ENCODE measurements at regions not wholly inside any gene's neighbourhood (a gene's known extent, or its start where the extent isn't known, plus 50 kb on each side); places are given as distances from the start of the nearest gene placed in this dataset.

DNA sequence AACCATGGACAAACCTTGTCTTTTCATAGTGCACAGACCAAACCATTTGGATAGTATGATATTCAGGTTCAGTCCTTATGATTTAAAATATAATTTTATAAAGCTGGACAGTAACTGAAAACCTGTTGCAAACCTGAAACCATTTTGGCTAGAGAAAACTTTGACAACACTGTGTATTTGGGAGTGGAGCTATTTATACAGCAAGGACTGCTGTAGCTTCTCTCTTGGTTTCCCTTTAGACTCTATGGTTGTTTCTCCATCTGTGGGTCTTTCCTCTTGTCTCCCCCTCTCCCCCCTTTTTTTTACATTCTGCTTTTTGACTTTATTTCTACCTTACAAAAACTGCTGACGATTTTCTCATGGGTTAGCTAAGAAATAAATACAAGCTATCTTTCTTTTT, 581.7 kb downstream of the SLC4A3 start:
- DNase-seq (ENCODE audit: low spot score) (no peak), ATAC-seq (no peak)
- intact Hi-C loops (cut with DNase I), result no loop called here

DNA sequence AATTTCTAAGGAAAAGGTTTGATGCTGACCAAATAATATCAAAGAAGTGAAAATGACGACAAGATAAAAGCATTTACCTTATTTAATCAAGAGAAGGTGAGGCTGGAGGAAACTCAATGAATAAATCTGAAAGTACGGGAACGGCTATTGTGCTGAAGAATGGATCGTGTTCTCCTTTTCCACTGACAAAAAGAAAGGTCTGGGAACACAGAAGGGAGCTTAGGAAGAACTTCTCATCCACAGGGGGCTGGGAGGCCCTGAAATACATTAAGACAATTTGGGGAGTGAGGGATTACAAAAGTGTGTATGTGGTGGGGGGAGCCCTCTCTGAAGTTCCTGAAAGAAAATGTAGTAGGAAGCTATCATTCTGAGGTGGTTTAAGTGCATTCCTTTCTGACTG, 582.3 kb downstream of the SLC4A3 start:
- ATAC-seq (no peak), DNase-seq (ENCODE audit: low spot score) (no peak)
- intact Hi-C loops (cut with DNase I), result no loop called here

DNA sequence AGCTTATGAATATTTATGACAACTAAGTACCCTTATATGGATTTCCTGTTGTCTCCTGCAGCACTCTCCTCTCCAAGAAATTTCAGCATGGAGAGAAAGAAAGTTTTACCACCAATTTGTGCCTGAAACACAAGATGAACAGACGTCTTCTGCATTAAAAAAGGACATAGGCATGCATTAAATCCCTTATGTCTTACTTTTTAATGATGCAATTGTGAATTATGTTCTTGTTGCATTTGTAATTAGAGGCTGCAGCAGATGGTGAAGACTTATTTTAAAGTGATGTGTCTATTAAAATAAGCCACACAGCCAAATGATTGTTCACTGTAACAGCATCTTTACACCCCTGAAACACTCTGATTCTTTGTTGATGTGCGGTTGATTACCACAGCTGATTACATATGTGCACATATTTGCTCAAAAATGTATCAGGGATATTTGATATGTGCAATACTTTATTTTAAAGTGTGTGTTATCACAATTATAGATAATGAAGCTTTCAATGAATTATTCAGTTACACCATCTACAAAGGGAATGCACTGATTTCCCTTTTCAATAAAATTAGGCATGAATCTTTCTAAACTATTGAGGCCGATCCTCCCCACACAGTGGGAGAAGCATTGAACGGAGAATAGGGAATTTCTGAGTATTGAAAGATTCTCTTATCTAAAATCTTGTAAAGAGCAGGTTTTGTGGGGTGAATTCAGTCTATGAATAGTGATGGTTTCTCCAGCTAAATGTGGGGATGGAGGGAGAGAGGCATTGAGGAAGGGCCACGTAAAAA, 585.1 kb downstream of the SLC4A3 start:
- intact Hi-C loops (cut with DNase I), result no loop called here
- ATAC-seq, result no peak
- no peak for DNase-seq (ENCODE audit: low spot score)

DNA sequence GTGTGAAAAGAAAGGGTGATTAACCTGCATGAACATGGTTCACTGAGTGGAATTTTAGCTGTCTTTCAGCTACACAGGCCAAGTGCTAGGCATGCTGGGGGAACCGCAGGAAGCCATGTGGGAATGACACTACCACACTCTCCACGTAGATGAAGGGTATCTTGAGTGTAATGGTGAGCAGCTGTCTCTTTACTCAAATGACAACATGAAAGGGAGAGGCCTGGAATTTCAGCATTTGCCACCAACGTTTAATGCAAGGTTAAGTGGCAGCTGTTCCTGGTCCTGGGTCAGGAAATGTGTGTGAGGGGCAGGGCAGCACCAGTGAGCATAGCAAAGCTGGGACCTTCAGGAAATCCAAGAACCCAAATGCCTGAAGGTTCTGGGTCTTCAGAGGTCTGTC, 588.4 kb downstream of the SLC4A3 start:
- no peak for DNase-seq (ENCODE audit: low spot score)
- intact Hi-C loops (cut with DNase I), result no loop called here
- no peak for ATAC-seq

DNA sequence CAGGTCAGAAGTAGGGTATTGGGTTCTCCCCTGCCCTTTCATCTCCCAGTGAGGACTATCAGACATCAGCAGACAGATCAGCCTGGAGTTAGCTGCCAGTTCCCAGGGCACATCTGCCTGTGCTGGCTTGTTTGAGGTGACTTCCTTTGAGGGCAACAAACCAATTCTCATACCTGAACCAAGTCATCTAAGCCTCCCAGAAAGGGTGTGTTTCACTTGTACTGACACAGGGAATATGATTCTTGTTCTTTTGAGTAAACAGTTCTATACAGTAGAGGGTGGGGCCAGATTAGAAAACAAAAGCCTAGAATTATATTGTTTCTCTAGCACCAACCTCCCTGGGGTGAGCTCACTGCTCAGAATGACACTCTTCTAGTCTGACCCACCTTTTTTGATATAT, 591.9 kb downstream of the SLC4A3 start:
- intact Hi-C loops (cut with DNase I), result no loop called here

DNA sequence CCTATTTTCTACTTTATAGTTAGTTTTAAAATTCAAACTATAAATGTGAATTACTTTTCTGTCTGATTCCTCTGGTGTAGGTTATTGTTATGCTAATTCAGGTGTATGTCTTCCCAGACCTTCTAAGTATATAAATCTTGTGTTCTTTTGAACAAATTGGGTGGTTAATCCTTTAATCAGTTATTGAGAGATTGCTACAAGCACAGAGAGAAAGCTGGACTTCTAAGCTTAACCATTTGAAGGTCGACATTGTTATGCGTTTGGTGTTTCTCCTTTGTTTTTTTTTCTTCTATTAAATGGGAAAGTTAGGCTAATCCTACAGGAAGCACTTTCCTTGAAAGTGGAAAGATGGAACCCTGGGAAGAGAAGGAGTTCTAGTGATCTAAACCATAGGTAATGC, 592.6 kb downstream of the SLC4A3 start:
- intact Hi-C loops (cut with DNase I), result no loop called here
- DNase-seq (ENCODE audit: low spot score) (no peak), ATAC-seq (no peak)

More for the DNA sequence above, 591.9 kb downstream of the SLC4A3 start:
- no peak for DNase-seq (ENCODE audit: low spot score)
- no peak for ATAC-seq

DNA sequence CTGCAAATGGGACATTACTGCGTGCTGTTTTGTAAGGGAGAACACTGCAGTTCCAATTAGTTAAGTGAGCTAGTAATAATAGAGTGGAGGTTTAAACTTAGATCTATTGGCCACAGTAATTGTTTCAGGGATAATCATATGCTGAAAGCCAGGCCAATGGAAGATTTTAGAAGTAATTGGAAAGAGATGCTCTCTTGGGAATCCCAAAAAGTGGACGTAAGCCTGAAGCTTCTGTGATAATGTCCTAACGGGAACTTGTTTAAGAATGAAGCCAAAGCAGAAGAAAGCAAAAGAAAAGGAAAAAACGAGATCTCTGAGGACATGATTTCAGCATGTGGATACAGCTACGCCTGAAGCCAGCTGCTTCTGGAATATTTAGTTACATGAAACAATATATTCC, 594.6 kb downstream of the SLC4A3 start:
- intact Hi-C loops (cut with DNase I), result no loop called here
- DNase-seq (ENCODE audit: low spot score) (no peak), ATAC-seq (peak; percentile 62)

DNA sequence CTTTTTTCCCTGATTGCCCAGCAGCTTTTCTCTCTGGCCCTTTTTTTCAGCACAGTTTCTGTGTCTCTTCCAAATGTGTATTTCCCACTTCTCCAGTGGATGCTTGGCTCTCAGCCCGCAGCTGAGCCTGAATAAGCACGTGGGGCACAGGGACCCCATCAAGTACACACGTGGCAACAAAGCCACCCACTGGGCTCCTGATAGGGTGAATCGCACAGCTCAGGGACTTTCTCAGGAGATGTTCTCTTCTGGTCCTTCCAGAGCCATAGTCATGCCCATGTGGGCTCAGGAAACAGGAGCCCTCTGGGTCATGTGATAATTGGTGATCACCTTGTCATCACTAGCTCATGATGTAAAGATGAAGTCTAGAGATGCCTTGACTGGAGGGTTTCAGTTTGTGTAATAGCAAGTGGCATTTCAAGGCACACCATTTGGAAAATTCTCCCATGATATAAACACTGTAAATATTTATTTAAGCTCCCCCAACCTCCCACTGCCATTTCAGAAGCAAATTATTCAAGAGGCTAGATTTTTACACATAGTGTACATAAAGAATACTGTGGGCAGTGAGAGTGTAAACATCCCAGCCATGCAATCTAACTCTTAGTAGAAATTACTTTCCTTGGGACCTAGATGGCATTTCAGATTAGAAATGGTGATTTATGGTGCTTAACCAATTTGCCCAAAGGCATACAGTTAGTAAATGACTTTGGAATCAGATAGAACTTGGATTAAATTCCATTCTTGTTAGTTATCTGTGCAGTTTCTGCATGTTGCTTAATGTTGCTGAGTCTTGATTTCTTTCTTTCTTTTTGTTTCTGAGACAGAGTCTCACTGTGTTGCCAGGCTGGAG, 597.5 kb downstream of the SLC4A3 start:
- intact Hi-C loops (cut with DNase I), result no loop called here
- no peak for DNase-seq (ENCODE audit: low spot score)
- ATAC-seq, result no peak

DNA sequence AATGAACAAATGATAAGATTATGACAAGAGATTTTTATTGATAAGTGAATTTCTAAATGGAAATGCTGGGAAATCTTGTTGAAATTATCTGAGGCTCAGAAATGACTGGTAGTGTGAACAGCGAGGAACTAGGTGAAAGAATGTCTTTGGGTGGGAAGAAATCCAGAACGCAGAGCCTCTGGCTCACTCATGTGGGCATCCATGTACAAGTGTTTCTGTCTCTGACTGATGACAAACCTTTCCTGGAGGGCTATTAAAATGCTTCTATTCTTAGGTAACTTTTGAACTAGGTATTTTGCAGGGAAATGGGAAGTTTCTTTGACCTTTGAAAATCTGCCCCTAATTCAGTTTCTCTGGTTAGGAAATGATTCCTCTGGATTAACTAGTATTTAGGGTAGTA, 598.6 kb downstream of the SLC4A3 start:
- no peak for ATAC-seq
- intact Hi-C loops (cut with DNase I), result no loop called here
- DNase-seq (ENCODE audit: low spot score), result no peak

DNA sequence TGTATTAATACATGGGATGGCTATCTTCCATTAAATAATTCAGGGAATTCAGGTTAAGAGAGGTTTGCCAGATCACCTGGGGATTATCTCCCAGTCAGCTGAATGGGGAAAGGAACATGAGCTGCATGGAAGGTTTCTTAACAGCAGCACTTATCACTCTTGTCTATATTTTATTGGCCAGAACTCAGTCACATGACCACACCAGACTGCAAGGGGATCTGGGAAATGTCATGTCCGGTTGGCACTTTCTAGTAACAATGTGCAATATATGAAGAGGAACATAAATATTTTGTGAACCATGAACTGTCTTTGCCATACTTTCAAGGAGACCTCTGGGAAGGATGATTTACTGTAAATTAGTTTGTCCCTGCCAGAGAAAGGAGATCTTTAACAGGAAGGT, 599.1 kb downstream of the SLC4A3 start:
- intact Hi-C loops (cut with DNase I), result no loop called here
- no peak for ATAC-seq
- DNase-seq (ENCODE audit: low spot score), result no peak

DNA sequence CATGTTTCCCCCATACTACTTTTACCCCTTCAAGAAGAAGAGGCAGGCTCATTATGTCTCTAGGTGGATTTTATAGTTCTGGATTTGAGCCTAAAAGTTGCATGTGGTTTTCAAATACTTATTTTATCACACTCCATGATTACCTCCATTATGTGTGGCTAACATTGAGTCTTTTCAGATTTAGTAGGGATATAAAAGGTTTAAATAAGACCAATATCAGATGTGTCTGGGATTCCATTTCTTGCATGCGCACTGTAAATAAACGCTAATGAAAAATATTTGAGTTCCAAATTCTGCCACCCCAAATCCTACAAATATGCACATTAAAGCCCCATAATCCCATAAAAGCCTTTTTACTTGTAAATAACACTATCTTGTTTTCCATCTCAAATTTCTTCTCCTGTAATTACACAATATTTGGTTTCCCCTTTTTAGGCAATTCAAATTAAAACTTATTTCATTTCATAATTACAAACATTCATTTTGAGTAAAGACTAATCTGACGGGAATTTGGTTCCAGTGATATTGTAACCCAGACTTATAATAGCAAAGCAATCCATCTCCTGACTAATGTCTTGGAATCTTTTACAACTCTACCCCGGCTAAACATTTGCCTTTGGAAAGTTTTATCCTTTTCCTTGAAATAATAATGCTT, 600.0 kb downstream of the SLC4A3 start:
- ATAC-seq, result peak; percentile 58
- no peak for DNase-seq (ENCODE audit: low spot score)
- intact Hi-C loops (cut with DNase I), result no loop called here

DNA sequence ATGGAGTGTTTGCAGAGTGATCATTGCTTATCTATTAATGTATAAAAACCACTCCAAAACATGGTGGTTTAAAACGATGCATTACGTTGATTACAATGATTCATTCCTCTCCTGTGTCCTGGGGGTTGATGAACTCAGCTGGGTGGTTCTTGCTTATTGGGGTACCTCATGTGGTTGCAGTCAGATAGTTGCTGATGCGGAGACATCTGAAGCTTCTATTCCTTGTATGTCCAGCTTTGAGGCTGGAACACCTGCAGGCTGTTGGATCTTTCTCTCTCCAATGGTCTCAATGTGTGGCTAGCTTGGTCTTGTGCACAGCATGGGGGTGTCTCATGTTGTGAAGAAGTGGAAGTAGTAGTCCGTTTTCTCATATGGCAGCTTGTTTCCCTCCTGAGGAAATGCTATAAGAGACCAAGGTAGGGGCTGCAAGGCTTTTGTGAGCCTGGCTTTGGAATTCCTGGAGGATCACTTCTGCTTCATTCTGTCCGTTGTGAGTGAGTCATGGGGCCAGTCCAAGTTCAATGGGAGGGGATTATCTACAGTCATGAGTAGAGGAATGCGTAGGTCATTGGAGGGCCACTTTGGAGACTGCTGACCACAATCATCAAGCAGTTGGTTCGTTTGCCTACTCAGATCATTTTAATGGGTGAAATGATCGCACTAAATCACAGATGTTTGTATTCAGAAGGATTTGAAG, 601.0 kb downstream of the SLC4A3 start:
- ATAC-seq (peak; percentile 85), DNase-seq (ENCODE audit: low spot score) (no peak)
- intact Hi-C loops (cut with DNase I), result no loop called here

DNA sequence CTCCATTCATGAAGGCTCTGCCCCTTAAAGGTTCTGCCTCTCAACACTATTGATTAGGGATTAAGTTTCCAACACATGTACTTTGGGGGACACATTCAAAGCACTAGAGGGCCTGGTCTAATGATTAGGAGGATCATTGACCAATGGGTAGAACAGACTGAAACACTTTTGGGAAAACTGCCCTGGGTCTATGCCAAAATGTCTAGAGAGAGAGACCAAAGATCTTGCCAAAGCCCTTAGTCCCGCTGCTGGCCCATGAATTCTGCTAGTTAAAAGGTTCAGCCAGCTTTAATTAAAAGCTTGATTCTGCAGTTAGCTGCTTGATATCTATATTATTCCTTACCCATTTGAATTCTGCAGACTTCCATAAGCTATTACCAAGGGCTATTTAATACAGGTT, 613.2 kb downstream of the SLC4A3 start:
- ATAC-seq (no peak), DNase-seq (ENCODE audit: low spot score) (no peak)
- intact Hi-C loops (cut with DNase I), result no loop called here

DNA sequence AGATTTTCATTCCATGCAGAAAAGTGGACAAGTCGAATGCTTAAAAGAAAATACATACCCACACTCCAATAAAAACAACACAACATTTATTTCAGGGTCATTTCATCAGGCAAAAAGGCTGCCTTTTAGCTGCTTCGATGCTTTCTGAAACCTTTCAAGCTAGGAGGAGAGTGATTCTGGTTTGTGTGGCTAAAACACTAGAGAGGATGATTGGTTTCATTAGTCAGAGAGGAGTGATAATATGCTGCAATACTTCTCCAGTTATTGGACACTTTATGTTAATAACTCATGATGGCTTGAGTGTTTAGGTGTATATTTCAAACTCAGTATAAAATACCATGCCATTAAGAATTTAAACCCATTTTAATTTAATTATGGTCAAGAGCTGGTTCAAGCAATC, 614.0 kb downstream of the SLC4A3 start:
- ATAC-seq (no peak), DNase-seq (ENCODE audit: low spot score) (no peak)
- intact Hi-C loops (cut with DNase I), result no loop called here

DNA sequence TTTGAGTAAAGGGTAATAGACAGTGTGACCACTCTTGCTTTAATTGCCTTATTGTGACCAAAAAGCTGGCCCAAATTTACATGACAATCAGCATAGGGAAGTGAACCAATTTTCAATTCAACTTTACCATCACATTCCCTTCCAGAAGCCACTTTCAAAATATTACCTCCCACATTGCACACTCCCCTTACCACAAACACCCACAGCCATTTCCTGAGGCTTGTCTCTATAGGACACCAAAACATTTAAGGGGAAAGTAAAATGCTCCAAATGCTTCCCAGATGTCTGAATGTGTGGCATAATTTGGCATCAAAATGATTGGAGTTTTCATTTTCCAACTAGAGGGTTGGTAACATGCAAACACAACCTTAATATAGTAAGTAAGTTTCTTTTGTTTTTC, 616.1 kb downstream of the SLC4A3 start:
- ATAC-seq, result no peak
- intact Hi-C loops (cut with DNase I), result no loop called here

DNA sequence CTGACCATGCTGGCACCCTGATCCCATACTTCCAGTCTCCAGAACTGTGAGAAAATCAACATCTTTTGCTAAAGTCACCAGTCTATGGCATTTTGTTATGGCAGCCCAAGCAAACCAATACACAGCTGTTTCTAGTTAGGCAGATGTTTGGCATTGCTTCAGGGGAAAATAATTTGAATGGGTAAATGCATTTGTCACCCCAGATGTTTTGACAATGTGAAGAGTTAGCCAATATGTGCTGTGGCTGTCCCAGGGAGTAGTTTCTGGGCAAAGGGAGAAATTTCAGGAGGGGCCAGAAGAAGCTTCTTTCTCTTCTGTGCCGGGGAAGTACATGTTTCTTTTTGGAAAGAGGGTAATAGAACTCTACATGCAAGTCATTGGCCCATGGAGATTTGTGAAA, 619.0 kb downstream of the SLC4A3 start:
- ATAC-seq (no peak), DNase-seq (ENCODE audit: low spot score) (no peak)
- intact Hi-C loops (cut with DNase I), result no loop called here

More for the DNA sequence above, 616.1 kb downstream of the SLC4A3 start:
- no peak for DNase-seq (ENCODE audit: low spot score)

DNA sequence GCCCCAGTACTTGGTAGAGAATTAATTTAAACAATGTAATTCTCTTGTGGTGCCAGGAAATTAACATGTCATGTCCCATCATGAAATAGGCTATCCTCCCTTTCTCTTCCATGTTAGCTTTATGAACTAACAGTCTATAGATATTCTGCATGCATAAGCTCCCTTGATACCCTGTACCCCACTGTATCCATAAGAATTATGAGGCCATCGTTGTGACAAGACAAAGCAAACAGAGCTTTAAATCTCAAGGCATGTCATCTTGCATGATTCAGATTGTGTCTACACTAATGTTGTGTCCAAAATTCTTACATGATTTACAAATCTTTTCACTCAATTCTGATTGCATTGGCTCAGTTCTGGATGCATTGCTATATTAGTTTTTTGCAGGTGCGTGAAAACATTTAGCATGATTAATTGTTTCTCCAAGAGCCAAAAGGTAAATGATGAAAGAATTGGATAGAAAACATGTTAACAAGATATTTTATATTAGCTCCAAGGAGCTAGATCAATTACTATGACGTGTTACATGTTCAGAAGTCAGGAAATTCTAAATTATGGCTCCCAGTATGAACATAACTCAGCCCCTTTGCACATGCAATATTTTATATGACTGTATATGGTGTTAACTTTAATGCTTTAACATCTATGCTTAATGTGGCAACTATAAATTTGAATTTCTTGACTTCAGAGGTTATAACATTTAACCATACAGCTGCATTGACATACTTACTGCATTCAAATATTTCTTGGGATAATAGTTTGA, 620.3 kb downstream of the SLC4A3 start:
- ATAC-seq, result no peak
- DNase-seq (ENCODE audit: low spot score), result no peak
- intact Hi-C loops (cut with DNase I), result no loop called here

DNA sequence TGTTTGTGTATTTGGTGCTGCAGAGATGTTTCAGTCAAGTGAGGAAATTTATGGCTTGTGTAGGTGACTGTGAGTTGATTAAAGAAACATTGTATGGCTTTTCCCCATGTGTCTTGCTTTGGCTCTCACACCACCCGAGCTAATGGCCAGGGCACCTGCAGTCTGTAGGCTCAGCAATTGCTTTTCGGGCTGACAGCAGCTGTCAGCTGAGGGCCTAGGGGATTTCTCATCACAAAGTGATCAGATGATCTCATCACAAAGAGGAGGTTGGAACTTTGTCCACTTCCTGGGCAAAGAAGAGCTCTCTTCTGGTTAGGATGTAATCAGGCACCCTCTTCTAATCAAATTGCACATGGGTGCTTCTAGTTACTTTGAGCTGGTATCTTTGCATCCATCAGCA, 632.2 kb downstream of the SLC4A3 start:
- no peak for ATAC-seq
- no peak for DNase-seq (ENCODE audit: low spot score)
- intact Hi-C loops (cut with DNase I), result no loop called here

DNA sequence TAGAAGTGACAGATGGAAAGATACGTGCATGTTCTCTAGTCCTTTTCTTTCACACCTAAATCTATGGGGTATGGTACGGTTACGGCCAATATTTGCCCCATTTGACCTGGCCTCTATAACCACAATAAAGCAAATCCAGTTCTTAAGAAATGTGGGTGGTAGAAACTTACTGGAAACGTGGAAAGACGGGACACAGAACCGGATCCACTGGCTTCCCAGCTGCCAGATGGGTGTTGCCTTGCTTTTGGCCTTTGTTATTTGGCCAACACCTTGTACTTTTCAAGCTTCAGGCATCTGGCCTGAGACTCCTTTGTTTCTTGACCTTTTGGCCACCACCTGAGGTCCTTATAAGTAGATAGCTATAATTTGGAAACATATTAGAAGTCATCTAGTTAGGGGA, 635.9 kb downstream of the SLC4A3 start:
- ATAC-seq, result no peak
- intact Hi-C loops (cut with DNase I), result no loop called here
- no peak for DNase-seq (ENCODE audit: low spot score)
